ENCODE measurements at regions not wholly inside any gene's neighbourhood (a gene's known extent, or its start where the extent isn't known, plus 50 kb on each side); places are given as distances from the start of the nearest gene placed in this dataset.

GRCh38 chr3:13248640-13249039, 171.5 kb downstream of the NUP210 start:
- no peak for TF ChIP-seq CTCF (IDR thresholded peaks at IDR 0.05; ENCODE audit: insufficient read depth, low read length, poor library complexity, severe bottlenecking)
- TF ChIP-seq EZH2phosphoT487 (conservative IDR thresholded peaks at IDR 0.05; ENCODE audit: low read length), result no peak

Data from SU-DHL-6 (cell line).